H9 (cell line): ENCODE measurements at regions not wholly inside any gene's neighbourhood (a gene's known extent, or its start where the extent isn't known, plus 50 kb on each side); places are given as distances from the start of the nearest gene placed in this dataset.

Experiments
- DNase-seq: peaks from one replicate; pipeline ENCODE4 v3.0.0-alpha.2; 2017
- H2AFZ ChIP-seq: one replicate; pipeline ENCODE4 v1.6.1; 2013; ENCODE audit warnings: mild to moderate bottlenecking, low read length, control low read depth, moderate library complexity
- H2AK5ac ChIP-seq: 2 replicates; pipeline ENCODE4 v1.6.1; 2013; ENCODE audit warnings: low read length, control low read depth, mixed read lengths; ENCODE audit not compliant: insufficient read length
- H2BK120ac ChIP-seq: one replicate; pipeline ENCODE4 v1.6.1; 2013; ENCODE audit warnings: low read depth, mild to moderate bottlenecking, low read length, control low read depth, inconsistent platforms; ENCODE audit not compliant: poor library complexity, severe bottlenecking
- H2BK12ac ChIP-seq: 2 replicates; pipeline ENCODE4 v1.6.1; 2013; ENCODE audit warnings: low read length, control low read depth, mixed read lengths, low read depth; ENCODE audit not compliant: insufficient read length
- H2BK15ac ChIP-seq: 2 replicates; pipeline ENCODE4 v1.6.1; 2013; ENCODE audit warnings: low read depth, low read length, control low read depth
- H2BK20ac ChIP-seq: one replicate; pipeline ENCODE4 v1.6.1; 2013; ENCODE audit warnings: low read depth, mild to moderate bottlenecking, low read length, control low read depth, inconsistent platforms; ENCODE audit not compliant: poor library complexity, severe bottlenecking
- H2BK5ac ChIP-seq: 2 replicates; pipeline ENCODE4 v1.6.1; 2013; ENCODE audit warnings: low read length, control low read depth, mixed read lengths; ENCODE audit not compliant: insufficient read length
- H3K14ac ChIP-seq: 2 replicates; pipeline ENCODE4 v1.6.1; 2013; ENCODE audit warnings: low read length, control low read depth; ENCODE audit not compliant: insufficient read depth
- H3K18ac ChIP-seq: 2 replicates; pipeline ENCODE4 v1.6.1; 2013; ENCODE audit warnings: low read depth, mild to moderate bottlenecking, mixed read lengths, low read length, control low read depth; ENCODE audit not compliant: insufficient read length
- H3K23ac ChIP-seq: 2 replicates; pipeline ENCODE4 v1.6.1; 2013; ENCODE audit warnings: low read length, control low read depth, mixed read lengths, low read depth; ENCODE audit not compliant: insufficient read length
- H3K23me2 ChIP-seq: 2 replicates; pipeline ENCODE4 v1.6.1; 2013; ENCODE audit warnings: low read depth, mild to moderate bottlenecking, mixed read lengths, low read length, control low read depth; ENCODE audit not compliant: insufficient read length, poor library complexity, severe bottlenecking
- H3K27ac ChIP-seq: 2 replicates; pipeline ENCODE4 v1.5.1; 2013; ENCODE audit warnings: low read length, control low read depth, mixed read lengths, low read depth; ENCODE audit not compliant: insufficient read length
- H3K27me3 ChIP-seq: 2 replicates; pipeline ENCODE4 v1.6.1; 2013; ENCODE audit warnings: low read length, control low read depth, inconsistent platforms; ENCODE audit not compliant: insufficient read depth
- H3K4ac ChIP-seq: 2 replicates; pipeline ENCODE4 v1.6.1; 2013; ENCODE audit warnings: low read depth, mild to moderate bottlenecking, control low read depth, inconsistent platforms, low read length, moderate library complexity
- H3K4me1 ChIP-seq: 2 replicates; pipeline ENCODE4 v1.6.1; 2013; ENCODE audit warnings: low read length, control low read depth, inconsistent platforms; ENCODE audit not compliant: insufficient read depth
- H3K4me2 ChIP-seq: 2 replicates; pipeline ENCODE4 v1.6.1; 2013; ENCODE audit warnings: low read length, control low read depth, mixed read lengths; ENCODE audit not compliant: insufficient read length, insufficient read depth
- H3K56ac ChIP-seq: 2 replicates; pipeline ENCODE4 v1.6.1; 2013; ENCODE audit warnings: low read depth, mild to moderate bottlenecking, mixed read lengths, low read length, control low read depth; ENCODE audit not compliant: insufficient read length
- H3K79me1 ChIP-seq: 2 replicates; pipeline ENCODE4 v1.6.1; 2013; ENCODE audit warnings: low read depth, mild to moderate bottlenecking, moderate library complexity, low read length, control low read depth, inconsistent platforms; ENCODE audit not compliant: insufficient read depth, poor library complexity, severe bottlenecking
- H3K79me2 ChIP-seq: 2 replicates; pipeline ENCODE4 v1.6.1; 2013; ENCODE audit warnings: low read length, control low read depth, inconsistent platforms; ENCODE audit not compliant: insufficient read depth
- H3K9ac ChIP-seq: 2 replicates; pipeline ENCODE4 v1.6.1; 2013; ENCODE audit warnings: low read length, control low read depth, mixed read lengths; ENCODE audit not compliant: insufficient read length; ENCODE audit errors: extremely low read depth
- H3K9me3 ChIP-seq: one replicate; pipeline ENCODE4 v1.6.1; 2013; ENCODE audit warnings: low read depth, low read length, inconsistent platforms; ENCODE audit not compliant: control insufficient read depth
- H3T11ph ChIP-seq: one replicate; pipeline ENCODE4 v1.6.1; 2013; ENCODE audit warnings: mild to moderate bottlenecking, low read length, control low read depth, inconsistent platforms
- H4K20me1 ChIP-seq: one replicate; pipeline ENCODE4 v1.6.1; 2013; ENCODE audit not compliant: control insufficient read depth, insufficient read length, insufficient read depth
- H4K5ac ChIP-seq: 2 replicates; pipeline ENCODE4 v1.6.1; 2013; ENCODE audit warnings: low read depth, mild to moderate bottlenecking, mixed read lengths, low read length, control low read depth; ENCODE audit not compliant: insufficient read length
- H4K8ac ChIP-seq: replicated peaks from 2 replicates; pipeline ENCODE4 v1.6.1; 2013; ENCODE audit warnings: low read length, control low read depth, mixed read lengths, low read depth; ENCODE audit not compliant: insufficient read length
- H4K91ac ChIP-seq: 2 replicates; pipeline ENCODE4 v1.6.1; 2013; ENCODE audit warnings: low read depth, mild to moderate bottlenecking, moderate library complexity, mixed read lengths, low read length, control low read depth; ENCODE audit not compliant: insufficient read length
- H3K27ac Mint-ChIP-seq, 3 experiments: 2 replicates in 2 of 3; 3 replicates in 1 of 3; pipeline ENCODE4 v1.8.0; 2020 to 2021; ENCODE audit warnings: mixed read lengths in 3 of 3, mild to moderate bottlenecking in 1 of 3, moderate library complexity in 1 of 3
- H3K27me3 Mint-ChIP-seq: 2 replicates; pipeline ENCODE4 v1.8.0; 2021; ENCODE audit warnings: low read depth, mild to moderate bottlenecking, moderate library complexity, mixed read lengths
- H3K36me3 Mint-ChIP-seq, 3 experiments: 2 replicates in 2 of 3; 3 replicates in 1 of 3; pipeline ENCODE4 v1.8.0; 2020 to 2021; ENCODE audit warnings: low read depth in 3 of 3, mixed read lengths in 3 of 3; ENCODE audit not compliant: insufficient read depth in 1 of 3
- H3K4me1 Mint-ChIP-seq, 2 experiments: 2 replicates each; pipeline ENCODE4 v1.8.0; 2020; ENCODE audit warnings: mixed read lengths in 2 of 2
- H3K4me3 Mint-ChIP-seq, 2 experiments: 2 replicates in 1 of 2; 3 replicates in 1 of 2; pipeline ENCODE4 v1.8.0; 2020 to 2021; ENCODE audit warnings: mild to moderate bottlenecking in 2 of 2, mixed read lengths in 2 of 2, moderate library complexity in 1 of 2
- H3K9me3 Mint-ChIP-seq, 2 experiments: 2 replicates in 1 of 2; 3 replicates in 1 of 2; pipeline ENCODE4 v1.8.0; 2020; ENCODE audit warnings: mild to moderate bottlenecking in 2 of 2, mixed read lengths in 2 of 2, moderate library complexity in 1 of 2
- WGBS: extraction: QIAGEN DNeasy Blood & Tissue Kit; methylation state at CpG from one replicate; pipeline ENCODE4 v1.1.7; 2013; ENCODE audit warnings: missing lambda C conversion rate, low lambda C conversion rate, mixed read lengths; ENCODE audit not compliant: insufficient read length; ENCODE audit errors: extremely low coverage; 5-methylcytosine and 5-hydroxymethylcytosine counted together
- TF ChIP-seq, protein P1 (sequence below): fragments of 200-600 bp; sonication (generic); conservative IDR thresholded peaks from 3 replicates; pipeline ENCODE4 v1.8.0; 2021; ENCODE audit warnings: antibody characterized with exemption, mild to moderate bottlenecking

DNA sequence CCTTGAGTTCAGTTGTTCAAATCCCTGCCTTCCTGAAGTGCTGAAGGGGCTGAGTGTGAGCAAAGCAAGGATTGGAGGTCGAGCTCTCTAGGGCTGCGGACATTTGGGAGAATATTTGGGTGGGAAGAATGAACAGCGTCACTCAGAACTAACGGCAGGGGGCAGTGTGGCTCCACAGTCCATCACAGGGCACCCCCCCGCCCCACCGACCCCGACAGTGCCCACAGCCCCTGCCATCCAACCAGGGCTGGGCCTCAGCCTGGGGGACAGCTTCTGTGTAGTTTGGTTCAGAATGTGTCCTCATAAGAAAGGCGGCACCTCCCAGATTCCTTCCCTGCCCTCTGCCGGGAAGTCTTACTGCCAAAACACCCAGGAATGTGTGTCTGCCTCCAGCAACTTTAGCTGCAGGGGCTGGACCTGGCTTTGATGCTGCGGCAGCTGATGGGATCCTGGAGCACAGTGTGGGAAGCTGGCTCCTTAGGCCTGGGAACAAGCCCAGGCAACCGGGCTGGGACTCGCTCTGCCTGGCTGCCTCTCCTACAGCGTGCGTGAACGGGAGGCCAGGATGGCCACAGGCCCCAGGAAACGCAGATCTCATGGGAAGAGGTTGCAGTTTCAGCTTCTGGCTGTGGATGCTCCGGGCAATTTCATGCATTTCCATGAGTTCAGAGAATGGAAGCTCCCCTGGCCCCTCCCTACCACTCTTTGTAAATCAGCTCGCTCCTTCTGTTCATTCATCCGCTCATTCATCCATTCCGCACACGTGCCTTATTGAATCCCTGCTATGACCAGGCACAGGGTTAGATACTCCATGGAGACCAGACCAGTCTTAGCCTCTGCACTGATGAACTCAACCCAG lies 104.9 kb upstream of the TMPRSS2 start:
- Histone ChIP-seq H3K4me1 (no peaks in the 10 kb centered on the region), H3K79me2 (no peaks in the 10 kb centered on the region), H3K18ac (no peak overlapping the region), H3K56ac (no peak overlapping the region), H2BK12ac (no peak overlapping the region), H3K9me3 (no peaks in the 10 kb centered on the region), H3K14ac (no peak overlapping the region), H2BK5ac (no peak overlapping the region), H2BK15ac (no peak overlapping the region), H2BK120ac (no peak overlapping the region), H3K23me2 (no peaks in the 10 kb centered on the region), H3K4me2 (no peak overlapping the region), H3K4ac (no peak overlapping the region), H3K79me1 (no peaks in the 10 kb centered on the region), H2BK20ac (no peak overlapping the region), H3K27me3 (no peaks in the 10 kb centered on the region), H4K8ac (no peak overlapping the region), H3K23ac (no peak overlapping the region), H2AFZ (no peak overlapping the region), H4K91ac (no peak overlapping the region), H3T11ph (no peak overlapping the region), H2AK5ac (no peak overlapping the region), H3K9ac (no peak overlapping the region), H3K27ac (no peak overlapping the region), H4K20me1 (no peaks in the 10 kb centered on the region), H4K5ac (no peak overlapping the region)
- Mint-ChIP-seq H3K4me3 (peak overlapping the region in 1 of 2 experiments; percentile 61; a peak in 3 of 5 replicates), H3K4me1 (peaks cover 14 to 21% of the 10 kb centered on the region in 2 experiments), H3K9me3 (no peaks in the 10 kb centered on the region; a peak in 1 of 5 replicates), H3K27ac (no peak overlapping the region; a peak in 1 of 7 replicates), H3K27me3 (peaks cover 1% of the 10 kb centered on the region), H3K36me3 (no peaks in the 10 kb centered on the region)
- peak; percentile 77 for DNase-seq
- no CpG with 5 or more reads among the region's 21 CpGs for WGBS
- TF ChIP-seq, protein P1, sequence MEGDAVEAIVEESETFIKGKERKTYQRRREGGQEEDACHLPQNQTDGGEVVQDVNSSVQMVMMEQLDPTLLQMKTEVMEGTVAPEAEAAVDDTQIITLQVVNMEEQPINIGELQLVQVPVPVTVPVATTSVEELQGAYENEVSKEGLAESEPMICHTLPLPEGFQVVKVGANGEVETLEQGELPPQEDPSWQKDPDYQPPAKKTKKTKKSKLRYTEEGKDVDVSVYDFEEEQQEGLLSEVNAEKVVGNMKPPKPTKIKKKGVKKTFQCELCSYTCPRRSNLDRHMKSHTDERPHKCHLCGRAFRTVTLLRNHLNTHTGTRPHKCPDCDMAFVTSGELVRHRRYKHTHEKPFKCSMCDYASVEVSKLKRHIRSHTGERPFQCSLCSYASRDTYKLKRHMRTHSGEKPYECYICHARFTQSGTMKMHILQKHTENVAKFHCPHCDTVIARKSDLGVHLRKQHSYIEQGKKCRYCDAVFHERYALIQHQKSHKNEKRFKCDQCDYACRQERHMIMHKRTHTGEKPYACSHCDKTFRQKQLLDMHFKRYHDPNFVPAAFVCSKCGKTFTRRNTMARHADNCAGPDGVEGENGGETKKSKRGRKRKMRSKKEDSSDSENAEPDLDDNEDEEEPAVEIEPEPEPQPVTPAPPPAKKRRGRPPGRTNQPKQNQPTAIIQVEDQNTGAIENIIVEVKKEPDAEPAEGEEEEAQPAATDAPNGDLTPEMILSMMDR = peak; percentile 83
